ENCODE measurements at regions not wholly inside any gene's neighbourhood (a gene's known extent, or its start where the extent isn't known, plus 50 kb on each side); places are given as distances from the start of the nearest gene placed in this dataset.

DNA sequence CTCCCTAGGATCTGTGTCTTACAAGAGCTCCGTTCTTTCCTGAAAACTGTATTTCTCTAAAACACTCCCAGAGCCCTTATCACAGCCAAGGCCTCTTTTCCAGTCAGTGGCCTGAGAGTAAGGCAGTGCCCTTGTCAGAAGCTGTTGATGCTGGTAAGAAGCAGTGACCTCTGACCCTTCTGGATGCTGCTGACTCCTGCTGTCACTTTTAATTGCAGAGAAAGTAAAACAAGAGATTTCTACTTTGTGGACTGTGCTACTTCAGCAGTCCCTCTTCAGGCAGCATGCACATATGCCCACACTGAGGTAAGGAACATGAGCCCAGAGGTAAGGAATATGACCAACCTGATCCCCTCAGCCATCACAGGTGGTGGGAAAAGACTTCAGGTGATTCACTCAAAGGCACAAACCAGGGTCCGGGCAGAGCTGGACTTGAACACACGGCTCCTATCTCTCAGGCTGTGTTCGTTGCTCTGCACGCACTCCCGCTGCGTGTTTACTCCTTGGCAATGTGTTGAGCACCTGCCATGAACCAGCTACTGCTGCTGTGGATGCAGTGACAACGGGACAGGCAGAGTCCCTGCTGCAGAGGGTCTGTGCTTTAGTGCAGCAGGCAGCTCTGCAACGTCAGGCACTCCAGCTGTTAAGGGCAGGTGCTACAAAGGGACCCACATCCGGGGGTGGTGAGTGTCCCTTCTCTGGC, 201.9 kb upstream of the CST7 start:
- peaks cover 9% of the 10 kb centered on the region for H3K4me1 ChIP-seq (ENCODE audit: control insufficient read depth, insufficient read depth, low read length)
- POLR2A ChIA-PET, result no interaction called here
- no peak overlapping the region for H3K4me3 ChIP-seq (ENCODE audit: low read depth, low read length)
- no peak for TF ChIP-seq ZNF114 (tag by site-specific recombination; IDR thresholded peaks at IDR 0.05)
- TF ChIP-seq, protein P1, sequence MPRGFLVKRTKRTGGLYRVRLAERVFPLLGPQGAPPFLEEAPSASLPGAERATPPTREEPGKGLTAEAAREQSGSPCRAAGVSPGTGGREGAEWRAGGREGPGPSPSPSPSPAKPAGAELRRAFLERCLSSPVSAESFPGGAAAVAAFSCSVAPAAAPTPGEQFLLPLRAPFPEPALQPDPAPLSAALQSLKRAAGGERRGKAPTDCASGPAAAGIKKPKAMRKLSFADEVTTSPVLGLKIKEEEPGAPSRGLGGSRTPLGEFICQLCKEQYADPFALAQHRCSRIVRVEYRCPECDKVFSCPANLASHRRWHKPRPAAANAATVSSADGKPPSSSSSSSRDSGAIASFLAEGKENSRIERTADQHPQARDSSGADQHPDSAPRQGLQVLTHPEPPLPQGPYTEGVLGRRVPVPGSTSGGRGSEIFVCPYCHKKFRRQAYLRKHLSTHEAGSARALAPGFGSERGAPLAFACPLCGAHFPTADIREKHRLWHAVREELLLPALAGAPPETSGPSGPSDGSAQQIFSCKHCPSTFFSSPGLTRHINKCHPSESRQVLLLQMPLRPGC (tag by site-specific recombination; IDR thresholded peaks at IDR 0.05), result no peak
- no peak for TF ChIP-seq ZNF292 (tag by site-specific recombination; IDR thresholded peaks at IDR 0.05; ENCODE audit: borderline replicate concordance, low read depth)
- TF ChIP-seq, protein P2, sequence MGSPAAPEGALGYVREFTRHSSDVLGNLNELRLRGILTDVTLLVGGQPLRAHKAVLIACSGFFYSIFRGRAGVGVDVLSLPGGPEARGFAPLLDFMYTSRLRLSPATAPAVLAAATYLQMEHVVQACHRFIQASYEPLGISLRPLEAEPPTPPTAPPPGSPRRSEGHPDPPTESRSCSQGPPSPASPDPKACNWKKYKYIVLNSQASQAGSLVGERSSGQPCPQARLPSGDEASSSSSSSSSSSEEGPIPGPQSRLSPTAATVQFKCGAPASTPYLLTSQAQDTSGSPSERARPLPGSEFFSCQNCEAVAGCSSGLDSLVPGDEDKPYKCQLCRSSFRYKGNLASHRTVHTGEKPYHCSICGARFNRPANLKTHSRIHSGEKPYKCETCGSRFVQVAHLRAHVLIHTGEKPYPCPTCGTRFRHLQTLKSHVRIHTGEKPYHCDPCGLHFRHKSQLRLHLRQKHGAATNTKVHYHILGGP (tag by site-specific recombination; IDR thresholded peaks at IDR 0.05), result no peak
- no peaks in the 10 kb centered on the region for H3K36me3 ChIP-seq (ENCODE audit: control insufficient read depth in 2 of 2, insufficient read depth in 1 of 2, low read length in 2 of 2)
- no peaks in the 10 kb centered on the region for H3K9me3 ChIP-seq (ENCODE audit: control insufficient read depth, insufficient read depth, low read depth, low read length)
- CTCF ChIA-PET, result interaction anchor here (0.6 kb wide), 1 partner anchor 806 kb away, joined by 3 read pairs; no protein-coding TSS in a partner anchor
- H3K27ac ChIP-seq (ENCODE audit: extremely low read depth, low read depth, low read length), result no peak overlapping the region

DNA sequence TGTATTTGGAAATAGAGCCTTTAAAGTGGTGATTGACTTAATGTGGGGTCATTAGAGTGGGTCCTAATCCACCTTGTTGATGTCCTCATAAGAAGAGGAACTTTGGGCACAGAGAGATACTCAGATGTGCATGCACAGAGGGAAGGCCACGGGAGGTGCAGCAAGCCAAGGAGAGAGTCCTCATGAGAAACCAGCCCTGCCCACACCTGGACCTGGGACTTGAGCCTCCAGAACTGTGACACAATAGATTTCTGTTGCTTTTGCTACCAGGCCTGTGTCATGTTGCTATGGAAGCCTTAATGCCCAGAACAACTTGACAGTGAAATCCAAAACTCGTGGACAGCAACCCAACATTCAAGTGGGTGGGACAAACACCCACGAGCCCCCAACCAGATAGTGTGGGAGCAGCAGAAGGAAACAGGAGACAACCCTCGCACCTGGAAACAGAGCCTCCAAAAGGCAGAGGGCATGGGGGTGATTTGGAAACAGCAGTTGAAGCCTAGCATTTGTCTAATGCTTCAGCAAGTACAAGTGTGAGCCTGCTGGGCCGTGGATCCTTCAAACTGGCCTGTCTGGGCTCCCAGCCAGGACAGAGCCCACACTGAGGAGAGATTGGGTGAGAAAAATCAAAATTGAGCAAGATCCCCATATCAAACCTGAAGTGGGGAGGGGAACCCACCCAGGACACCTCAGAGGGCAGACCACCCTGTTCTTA, 201.0 kb upstream of the CST7 start:
- ChIA-PET POLR2A (no interaction called here), CTCF (no interaction called here)
- no peak overlapping the region for H3K4me3 ChIP-seq (ENCODE audit: low read depth, low read length)
- TF ChIP-seq ZNF157 (tag by site-specific recombination; IDR thresholded peaks at IDR 0.05), result no peak
- peak; percentile 53 for TF ChIP-seq EGR2 (tag by site-specific recombination; IDR thresholded peaks at IDR 0.05; ENCODE audit: low read depth)
- peak; percentile 44 for TF ChIP-seq ZFHX2 (tag by site-specific recombination; conservative IDR thresholded peaks at IDR 0.05)
- H3K27ac ChIP-seq (ENCODE audit: extremely low read depth, low read depth, low read length), result no peak overlapping the region
- H3K4me1 ChIP-seq (ENCODE audit: control insufficient read depth, insufficient read depth, low read length), result peaks cover 9% of the 10 kb centered on the region
- no peaks in the 10 kb centered on the region for H3K9me3 ChIP-seq (ENCODE audit: control insufficient read depth, insufficient read depth, low read depth, low read length)
- H3K36me3 ChIP-seq (ENCODE audit: control insufficient read depth in 2 of 2, insufficient read depth in 1 of 2, low read length in 2 of 2), result no peaks in the 10 kb centered on the region

DNA sequence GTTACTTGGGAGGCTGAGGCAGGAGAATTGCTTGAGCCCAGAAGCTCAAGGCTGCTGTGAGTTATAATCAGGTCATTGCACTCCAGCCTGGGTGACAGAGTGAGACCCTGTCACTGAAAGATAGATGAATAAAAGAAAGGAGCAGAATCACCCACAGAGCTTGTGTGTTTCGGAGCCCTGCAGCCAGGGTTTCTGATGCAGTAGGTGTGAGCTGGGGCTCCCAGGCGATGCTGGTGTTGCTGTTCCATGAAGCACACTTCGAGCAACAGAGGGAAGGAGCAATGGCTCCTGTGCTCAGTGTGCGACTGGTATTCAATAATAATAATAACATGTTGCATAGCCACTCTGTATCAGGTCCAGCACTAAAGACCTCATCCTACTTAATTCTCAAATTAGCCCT, 197.5 kb upstream of the CST7 start:
- Histone ChIP-seq H3K27ac (ENCODE audit: extremely low read depth, low read depth, low read length) (no peak overlapping the region), H3K9me3 (ENCODE audit: control insufficient read depth, insufficient read depth, low read depth, low read length) (no peaks in the 10 kb centered on the region), H3K4me3 (ENCODE audit: low read depth, low read length) (no peak overlapping the region), H3K36me3 (ENCODE audit: control insufficient read depth in 2 of 2, insufficient read depth in 1 of 2, low read length in 2 of 2) (no peaks in the 10 kb centered on the region), H3K4me1 (ENCODE audit: control insufficient read depth, insufficient read depth, low read length) (peaks cover 1% of the 10 kb centered on the region; the same call in 1 of the 2 replicates)
- POLR2A ChIA-PET, result no interaction called here
- CTCF ChIA-PET, result no interaction called here
- TF ChIP-seq ZNF266 (tag by site-specific recombination; IDR thresholded peaks at IDR 0.05; ENCODE audit: low read depth) (no peak), GLI2 (tag by site-specific recombination; IDR thresholded peaks at IDR 0.05; ENCODE audit: borderline replicate concordance, low read depth) (no peak)
- TF ChIP-seq, protein P3, sequence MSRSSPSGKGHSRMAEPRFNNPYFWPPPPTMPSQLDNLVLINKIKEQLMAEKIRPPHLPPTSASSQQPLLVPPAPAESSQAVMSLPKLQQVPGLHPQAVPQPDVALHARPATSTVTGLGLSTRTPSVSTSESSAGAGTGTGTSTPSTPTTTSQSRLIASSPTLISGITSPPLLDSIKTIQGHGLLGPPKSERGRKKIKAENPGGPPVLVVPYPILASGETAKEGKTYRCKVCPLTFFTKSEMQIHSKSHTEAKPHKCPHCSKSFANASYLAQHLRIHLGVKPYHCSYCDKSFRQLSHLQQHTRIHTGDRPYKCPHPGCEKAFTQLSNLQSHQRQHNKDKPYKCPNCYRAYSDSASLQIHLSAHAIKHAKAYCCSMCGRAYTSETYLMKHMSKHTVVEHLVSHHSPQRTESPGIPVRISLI (tag by site-specific recombination; IDR thresholded peaks at IDR 0.05), result no peak

DNA sequence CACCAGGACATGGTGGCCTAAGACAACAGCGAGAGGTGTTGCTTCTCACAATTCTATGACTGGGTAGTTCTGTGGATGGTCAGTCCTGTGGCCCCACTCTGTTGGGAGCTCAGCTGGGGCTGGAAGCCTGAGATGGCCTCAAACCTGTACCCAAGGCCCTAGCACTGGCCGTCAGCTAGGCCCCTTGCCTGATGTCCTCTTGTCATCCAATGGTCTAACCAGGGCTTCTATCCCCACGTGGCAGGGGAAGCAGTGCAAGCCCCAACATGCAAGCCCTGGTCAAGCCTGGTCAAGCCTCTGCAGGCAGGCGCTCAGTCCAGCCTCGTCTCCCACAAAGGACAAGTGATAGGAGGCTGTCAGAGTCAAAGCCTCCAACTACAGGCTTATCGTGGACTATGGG, 196.5 kb upstream of the CST7 start:
- CTCF ChIA-PET, result no interaction called here
- no peak overlapping the region for H3K27ac ChIP-seq (ENCODE audit: extremely low read depth, low read depth, low read length)
- H3K9me3 ChIP-seq (ENCODE audit: control insufficient read depth, insufficient read depth, low read depth, low read length), result no peaks in the 10 kb centered on the region
- H3K36me3 ChIP-seq (ENCODE audit: control insufficient read depth in 2 of 2, insufficient read depth in 1 of 2, low read length in 2 of 2), result no peaks in the 10 kb centered on the region
- no peak overlapping the region for H3K4me3 ChIP-seq (ENCODE audit: low read depth, low read length)
- no peaks in the 10 kb centered on the region for H3K4me1 ChIP-seq (ENCODE audit: control insufficient read depth, insufficient read depth, low read length)
- POLR2A ChIA-PET, result no interaction called here
- TF ChIP-seq ZNF311 (tag by site-specific recombination; IDR thresholded peaks at IDR 0.05; ENCODE audit: borderline replicate concordance) (no peak), ZFP41 (tag by site-specific recombination; IDR thresholded peaks at IDR 0.05; ENCODE audit: borderline replicate concordance) (no peak), ZSCAN23 (tag by site-specific recombination; IDR thresholded peaks at IDR 0.05) (no peak), MZF1 (tag by site-specific recombination; IDR thresholded peaks at IDR 0.05; ENCODE audit: borderline replicate concordance) (no peak), ZNF155 (tag by site-specific recombination; IDR thresholded peaks at IDR 0.05) (no peak), ZNF561 (tag by site-specific recombination; IDR thresholded peaks at IDR 0.05; ENCODE audit: borderline replicate concordance) (no peak)
- TF ChIP-seq, protein P4, sequence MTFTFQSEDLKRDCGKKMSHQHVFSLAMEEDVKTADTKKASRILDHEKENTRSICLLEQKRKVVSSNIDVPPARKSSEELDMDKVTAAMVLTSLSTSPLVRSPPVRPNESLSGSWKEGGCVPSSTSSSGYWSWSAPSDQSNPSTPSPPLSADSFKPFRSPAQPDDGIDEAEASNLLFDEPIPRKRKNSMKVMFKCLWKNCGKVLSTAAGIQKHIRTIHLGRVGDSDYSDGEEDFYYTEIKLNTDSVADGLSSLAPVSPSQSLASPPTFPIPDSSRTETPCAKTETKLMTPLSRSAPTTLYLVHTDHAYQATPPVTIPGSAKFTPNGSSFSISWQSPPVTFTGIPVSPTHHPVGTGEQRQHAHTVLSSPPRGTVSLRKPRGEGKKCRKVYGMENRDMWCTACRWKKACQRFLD (tag by site-specific recombination; IDR thresholded peaks at IDR 0.05), result no peak
- TF ChIP-seq, protein P5, sequence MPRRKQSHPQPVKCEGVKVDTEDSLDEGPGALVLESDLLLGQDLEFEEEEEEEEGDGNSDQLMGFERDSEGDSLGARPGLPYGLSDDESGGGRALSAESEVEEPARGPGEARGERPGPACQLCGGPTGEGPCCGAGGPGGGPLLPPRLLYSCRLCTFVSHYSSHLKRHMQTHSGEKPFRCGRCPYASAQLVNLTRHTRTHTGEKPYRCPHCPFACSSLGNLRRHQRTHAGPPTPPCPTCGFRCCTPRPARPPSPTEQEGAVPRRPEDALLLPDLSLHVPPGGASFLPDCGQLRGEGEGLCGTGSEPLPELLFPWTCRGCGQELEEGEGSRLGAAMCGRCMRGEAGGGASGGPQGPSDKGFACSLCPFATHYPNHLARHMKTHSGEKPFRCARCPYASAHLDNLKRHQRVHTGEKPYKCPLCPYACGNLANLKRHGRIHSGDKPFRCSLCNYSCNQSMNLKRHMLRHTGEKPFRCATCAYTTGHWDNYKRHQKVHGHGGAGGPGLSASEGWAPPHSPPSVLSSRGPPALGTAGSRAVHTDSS (tag by site-specific recombination; IDR thresholded peaks at IDR 0.05), result no peak
- TF ChIP-seq, protein P6, sequence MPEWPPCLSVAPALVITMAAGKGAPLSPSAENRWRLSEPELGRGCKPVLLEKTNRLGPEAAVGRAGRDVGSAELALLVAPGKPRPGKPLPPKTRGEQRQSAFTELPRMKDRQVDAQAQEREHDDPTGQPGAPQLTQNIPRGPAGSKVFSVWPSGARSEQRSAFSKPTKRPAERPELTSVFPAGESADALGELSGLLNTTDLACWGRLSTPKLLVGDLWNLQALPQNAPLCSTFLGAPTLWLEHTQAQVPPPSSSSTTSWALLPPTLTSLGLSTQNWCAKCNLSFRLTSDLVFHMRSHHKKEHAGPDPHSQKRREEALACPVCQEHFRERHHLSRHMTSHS (tag by site-specific recombination; IDR thresholded peaks at IDR 0.05), result no peak
